Colon (tissue), 2 donors: ENCODE measurements at regions not wholly inside any gene's neighbourhood (a gene's known extent, or its start where the extent isn't known, plus 50 kb on each side); places are given as distances from the start of the nearest gene placed in this dataset.

Experiments
- FAIRE-seq: peaks from 2 replicates; lab custom pipeline; 2012; peaks lifted over from hg19 to GRCh38; lab: Jason Lieb, UNC
- donor health status: control.
- donor health status: control.

- no peak for FAIRE-seq
These were observed 135.6 kb downstream of the ACTL7B start for GRCh38 chr9:108720191-108720642.

GRCh38 chr9:108710424-108710823, 145.4 kb downstream of the ACTL7B start:
- no peak for FAIRE-seq

GRCh38 chr9:108709997-108710396, 145.8 kb downstream of the ACTL7B start:
- no peak for FAIRE-seq

- FAIRE-seq: no peak
These were observed 146.7 kb downstream of the ACTL7B start for GRCh38 chr9:108709126-108709525.

- FAIRE-seq: no peak
These were observed 147.3 kb downstream of the ACTL7B start for GRCh38 chr9:108708448-108708847.

- FAIRE-seq: no peak
These were observed 148.7 kb downstream of the ACTL7B start for GRCh38 chr9:108707120-108707519.

- no peak for FAIRE-seq
These were observed 151.5 kb downstream of the ACTL7B start for GRCh38 chr9:108704156-108704852.

- no peak for FAIRE-seq
These were observed 152.4 kb downstream of the ACTL7B start for GRCh38 chr9:108703429-108703828.

GRCh38 chr9:108702681-108703080, 153.1 kb downstream of the ACTL7B start:
- FAIRE-seq: no peak

- no peak for FAIRE-seq
These were observed 157.0 kb downstream of the ACTL7B start for GRCh38 chr9:108698801-108699200.

- no peak for FAIRE-seq
These were observed 157.6 kb downstream of the ACTL7B start for GRCh38 chr9:108698231-108698630.

GRCh38 chr9:108696156-108696555, 159.6 kb downstream of the ACTL7B start:
- FAIRE-seq: no peak

- no peak for FAIRE-seq
These were observed 161.6 kb downstream of the ACTL7B start for GRCh38 chr9:108694170-108694569.

GRCh38 chr9:108691614-108692013, 164.2 kb downstream of the ACTL7B start:
- no peak for FAIRE-seq

GRCh38 chr9:108688676-108689075, 167.1 kb downstream of the ACTL7B start:
- FAIRE-seq: no peak

GRCh38 chr9:108688051-108688450, 167.7 kb downstream of the ACTL7B start:
- no peak for FAIRE-seq

GRCh38 chr9:108687006-108687987, 168.5 kb downstream of the ACTL7B start:
- FAIRE-seq: no peak

GRCh38 chr9:108684288-108685025, 171.3 kb downstream of the ACTL7B start:
- FAIRE-seq: no peak

GRCh38 chr9:108683245-108683644, 172.5 kb downstream of the ACTL7B start:
- FAIRE-seq: no peak

GRCh38 chr9:108681851-108682590, 173.8 kb downstream of the ACTL7B start:
- FAIRE-seq: no peak

GRCh38 chr9:108680946-108681345, 174.8 kb downstream of the ACTL7B start:
- no peak for FAIRE-seq

GRCh38 chr9:108677776-108678175, 178.0 kb downstream of the ACTL7B start:
- no peak for FAIRE-seq
